Kidney (tissue), 13 donors: ENCODE measurements at regions not wholly inside any gene's neighbourhood (a gene's known extent, or its start where the extent isn't known, plus 50 kb on each side); places are given as distances from the start of the nearest gene placed in this dataset.

ENCODE experiments used
- DNase-seq, 5 donors: peaks; one replicate each; pipeline ENCODE4 v3.0.0-alpha.2; 2013 to 2020
- FAIRE-seq: peaks from 2 replicates; lab custom pipeline; 2012; peaks lifted over from hg19 to GRCh38; lab: Jason Lieb, UNC
- H3K27ac ChIP-seq, 2 donors: one replicate each; pipeline ENCODE4 v1.7.0; 2013; ENCODE audit warnings: low read depth in 2 of 2, low read length in 2 of 2, inconsistent platforms in 1 of 2
- H3K27me3 ChIP-seq: one replicate; pipeline ENCODE4 v1.7.1; 2013; ENCODE audit warnings: low read length, inconsistent platforms; ENCODE audit not compliant: control insufficient read depth, insufficient read depth
- H3K36me3 ChIP-seq, 3 donors: one replicate each; pipeline versions ENCODE4 v1.7.0 to v1.7.1; 2013; ENCODE audit warnings: low read length in 3 of 3, control low read depth in 1 of 3, inconsistent platforms in 1 of 3; ENCODE audit not compliant: insufficient read depth in 3 of 3, control insufficient read depth in 2 of 3
- H3K4me1 ChIP-seq, 3 donors: one replicate each; pipeline versions ENCODE4 v1.7.0 to v1.7.1; 2013; ENCODE audit warnings: low read length in 3 of 3, inconsistent platforms in 1 of 3, low read depth in 1 of 3; ENCODE audit not compliant: control insufficient read depth in 2 of 3, insufficient read depth in 2 of 3
- H3K4me3 ChIP-seq, 3 donors: one replicate each; pipeline versions ENCODE4 v1.7.0 to v1.8.1; 2013; ENCODE audit warnings: low read length in 3 of 3, control low read depth in 1 of 3, inconsistent platforms in 1 of 3
- H3K9ac ChIP-seq, 3 donors: one replicate each; pipeline versions ENCODE4 v1.7.0 to v1.7.1; 2013; ENCODE audit warnings: low read length in 3 of 3, control low read depth in 1 of 3, inconsistent platforms in 1 of 3
- H3K9me3 ChIP-seq, 3 donors: one replicate each; pipeline versions ENCODE4 v1.7.0 to v1.7.1; 2013; ENCODE audit warnings: low read length in 3 of 3, control low read depth in 1 of 3, inconsistent platforms in 1 of 3; ENCODE audit not compliant: control insufficient read depth in 2 of 3, insufficient read depth in 1 of 3
- intact Hi-C: fragments of 100-400 bp; cut with DNase I; formaldehyde crosslinking; loops from one replicate; pipeline ENCODE4 v1.11.1; 2022
- TF ChIP-seq, protein P1 (sequence below): IDR thresholded peaks from 3 replicates; pipeline ENCODE4 v1.5.1; 2012; ENCODE audit warnings: mild to moderate bottlenecking, moderate library complexity, borderline replicate concordance; ENCODE audit not compliant: insufficient read depth; ENCODE audit errors: extremely low read depth
- donor health status: control.
- donor health status: control.
- donor health status: control.
- donor health status: control.
- donor health status: control.
- donor health status: DM: yes; HTN: yes; CAD: no.
- donor health status: Normal renal cell carcinoma (clear cell type).

- FAIRE-seq = no peak
- H3K4me3 ChIP-seq = no peak overlapping the region
- no peak for DNase-seq
- no peaks in the 10 kb centered on the region for H3K4me1 ChIP-seq
- intact Hi-C loops = no loop called here
- peaks cover 0 to 7% (median 0%) of the 10 kb centered on the region in 3 donors for H3K9me3 ChIP-seq
- no peak overlapping the region for H3K27ac ChIP-seq
- no peaks in the 10 kb centered on the region for H3K27me3 ChIP-seq
- TF ChIP-seq, protein P1, sequence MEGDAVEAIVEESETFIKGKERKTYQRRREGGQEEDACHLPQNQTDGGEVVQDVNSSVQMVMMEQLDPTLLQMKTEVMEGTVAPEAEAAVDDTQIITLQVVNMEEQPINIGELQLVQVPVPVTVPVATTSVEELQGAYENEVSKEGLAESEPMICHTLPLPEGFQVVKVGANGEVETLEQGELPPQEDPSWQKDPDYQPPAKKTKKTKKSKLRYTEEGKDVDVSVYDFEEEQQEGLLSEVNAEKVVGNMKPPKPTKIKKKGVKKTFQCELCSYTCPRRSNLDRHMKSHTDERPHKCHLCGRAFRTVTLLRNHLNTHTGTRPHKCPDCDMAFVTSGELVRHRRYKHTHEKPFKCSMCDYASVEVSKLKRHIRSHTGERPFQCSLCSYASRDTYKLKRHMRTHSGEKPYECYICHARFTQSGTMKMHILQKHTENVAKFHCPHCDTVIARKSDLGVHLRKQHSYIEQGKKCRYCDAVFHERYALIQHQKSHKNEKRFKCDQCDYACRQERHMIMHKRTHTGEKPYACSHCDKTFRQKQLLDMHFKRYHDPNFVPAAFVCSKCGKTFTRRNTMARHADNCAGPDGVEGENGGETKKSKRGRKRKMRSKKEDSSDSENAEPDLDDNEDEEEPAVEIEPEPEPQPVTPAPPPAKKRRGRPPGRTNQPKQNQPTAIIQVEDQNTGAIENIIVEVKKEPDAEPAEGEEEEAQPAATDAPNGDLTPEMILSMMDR = no peak
- H3K9ac ChIP-seq = no peak overlapping the region
- no peaks in the 10 kb centered on the region for H3K36me3 ChIP-seq
Measured at GRCh38 chr10:128660726-128661125, 534.5 kb upstream of the MKI67 start.

GRCh38 chr10:128661404-128662197 is 535.4 kb upstream of the MKI67 start:
- intact Hi-C loops = no loop called here
- Histone ChIP-seq H3K9ac (no peak overlapping the region), H3K36me3 (no peaks in the 10 kb centered on the region), H3K4me1 (no peaks in the 10 kb centered on the region), H3K9me3 (peaks cover 0 to 7% (median 0%) of the 10 kb centered on the region in 3 donors), H3K27ac (no peak overlapping the region), H3K27me3 (no peaks in the 10 kb centered on the region), H3K4me3 (no peak overlapping the region)
- TF ChIP-seq, protein P1 = no peak
- no peak for FAIRE-seq
- no peak for DNase-seq

DNA sequence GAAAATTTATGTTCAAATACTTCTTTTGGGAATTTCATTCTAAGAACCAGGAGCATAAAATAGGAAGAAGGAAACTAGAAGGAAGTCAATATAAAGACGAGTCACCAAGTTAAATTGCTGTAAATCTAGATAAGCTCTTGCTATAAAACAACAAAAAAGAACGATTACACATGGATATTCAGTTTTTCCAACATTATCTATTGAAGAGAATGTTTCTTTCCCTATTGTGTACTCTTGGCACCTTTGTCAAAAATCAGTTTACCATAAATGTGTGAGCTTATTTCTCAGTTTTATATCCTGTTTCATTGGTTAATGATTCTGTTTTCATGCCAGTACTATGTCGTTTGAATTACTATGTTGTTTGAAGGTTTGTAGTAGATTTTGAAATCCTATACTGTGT is 536.3 kb upstream of the MKI67 start:
- Histone ChIP-seq H3K36me3 (no peaks in the 10 kb centered on the region), H3K9ac (no peak overlapping the region), H3K27me3 (no peaks in the 10 kb centered on the region), H3K4me3 (no peak overlapping the region), H3K27ac (no peak overlapping the region), H3K9me3 (peaks cover 0 to 7% (median 0%) of the 10 kb centered on the region in 3 donors), H3K4me1 (no peaks in the 10 kb centered on the region)
- TF ChIP-seq, protein P1 = no peak
- intact Hi-C loops = no loop called here
- FAIRE-seq = no peak
- no peak for DNase-seq
